Liver (tissue), 8 donors: ENCODE measurements at regions not wholly inside any gene's neighbourhood (a gene's known extent, or its start where the extent isn't known, plus 50 kb on each side); places are given as distances from the start of the nearest gene placed in this dataset.

ENCODE experiments used
- DNase-seq: peaks from one replicate; pipeline ENCODE4 v3.0.0-alpha.2; 2017; ENCODE audit warnings: low spot score
- H3K27ac ChIP-seq, 2 donors: one replicate each; pipeline ENCODE4 v1.7.0; 2013; ENCODE audit warnings: inconsistent platforms in 2 of 2, low read length in 2 of 2, control low read depth in 1 of 2, low read depth in 1 of 2, mild to moderate bottlenecking in 1 of 2
- H3K27me3 ChIP-seq, 4 donors: one replicate each; pipeline versions ENCODE4 v1.6.1 to v1.7.0; 2013; ENCODE audit warnings: low read length in 3 of 4, inconsistent platforms in 1 of 4, mild to moderate bottlenecking in 1 of 4, moderate library complexity in 1 of 4; ENCODE audit not compliant: control insufficient read depth in 4 of 4, insufficient read depth in 4 of 4
- H3K36me3 ChIP-seq, 4 donors: one replicate each; pipeline versions ENCODE4 v1.6.1 to v1.7.0; 2013; ENCODE audit warnings: low read length in 3 of 4, mild to moderate bottlenecking in 3 of 4, low read depth in 1 of 4, moderate library complexity in 1 of 4; ENCODE audit not compliant: control insufficient read depth in 4 of 4, insufficient read depth in 3 of 4
- H3K4me1 ChIP-seq, 4 donors: one replicate each; pipeline versions ENCODE4 v1.6.1 to v1.7.0; 2013; ENCODE audit warnings: low read length in 3 of 4, mild to moderate bottlenecking in 3 of 4, moderate library complexity in 1 of 4; ENCODE audit not compliant: control insufficient read depth in 4 of 4, insufficient read depth in 4 of 4
- H3K4me3 ChIP-seq, 3 donors: one replicate each; pipeline versions ENCODE4 v1.6.1 to v1.7.0; 2013; ENCODE audit warnings: low read length in 3 of 3, control low read depth in 1 of 3, low read depth in 1 of 3, mild to moderate bottlenecking in 1 of 3
- H3K9ac ChIP-seq, 2 donors: one replicate each; pipeline ENCODE4 v1.7.0; 2013; ENCODE audit warnings: low read length in 2 of 2, mild to moderate bottlenecking in 2 of 2, moderate library complexity in 2 of 2, control low read depth in 1 of 2, low read depth in 1 of 2
- H3K9me3 ChIP-seq, 4 donors: one replicate each; pipeline versions ENCODE4 v1.6.1 to v1.7.0; 2013; ENCODE audit warnings: low read length in 3 of 4; ENCODE audit not compliant: control insufficient read depth in 4 of 4
- EGR1 ChIP-seq, 2 donors: IDR thresholded peaks; 2 replicates each; pipeline ENCODE4 v1.6.1; 2016 to 2018; ENCODE audit warnings: antibody characterized with exemption in 2 of 2, low read depth in 2 of 2
- FOXA1 ChIP-seq: IDR thresholded peaks from 2 replicates; pipeline ENCODE4 v1.6.1; 2016; ENCODE audit warnings: antibody characterized with exemption
- FOXA2 ChIP-seq: IDR thresholded peaks from 2 replicates; pipeline ENCODE4 v1.6.1; 2016; ENCODE audit warnings: antibody characterized with exemption
- GABPA ChIP-seq, 2 donors: IDR thresholded peaks in 1 of 2; conservative IDR thresholded peaks in 1 of 2; 2 replicates each; pipeline ENCODE4 v1.6.1; 2016; ENCODE audit warnings: antibody characterized with exemption in 2 of 2, mild to moderate bottlenecking in 1 of 2, moderate library complexity in 1 of 2
- HNF4A ChIP-seq, 2 donors: conservative IDR thresholded peaks; 2 replicates each; pipeline ENCODE4 v1.6.1; 2016; ENCODE audit warnings: antibody characterized with exemption in 2 of 2, mild to moderate bottlenecking in 2 of 2
- HNF4G ChIP-seq: IDR thresholded peaks from 2 replicates; pipeline ENCODE4 v1.6.1; 2016; ENCODE audit warnings: antibody characterized with exemption
- JUND ChIP-seq, 2 donors: IDR thresholded peaks; 2 replicates each; pipeline ENCODE4 v1.6.1; 2016; ENCODE audit warnings: antibody characterized with exemption in 2 of 2
- RAD21 ChIP-seq, 2 donors: IDR thresholded peaks; 2 replicates each; pipeline ENCODE4 v1.6.1; 2016; ENCODE audit warnings: antibody characterized with exemption in 2 of 2, mild to moderate bottlenecking in 2 of 2
- RXRA ChIP-seq, 2 donors: IDR thresholded peaks; 2 replicates each; pipeline ENCODE4 v1.6.1; 2017 to 2018; ENCODE audit warnings: antibody characterized with exemption in 2 of 2, mild to moderate bottlenecking in 1 of 2
- SP1 ChIP-seq: IDR thresholded peaks from 2 replicates; pipeline ENCODE4 v1.6.1; 2018; ENCODE audit warnings: antibody characterized with exemption, mild to moderate bottlenecking
- TAF1 ChIP-seq: conservative IDR thresholded peaks from 2 replicates; pipeline ENCODE4 v1.6.1; 2016; ENCODE audit warnings: antibody characterized with exemption, mild to moderate bottlenecking
- YY1 ChIP-seq: IDR thresholded peaks from 2 replicates; pipeline ENCODE4 v1.6.1; 2016; ENCODE audit warnings: antibody characterized with exemption, mild to moderate bottlenecking
- ZBTB33 ChIP-seq: IDR thresholded peaks from 2 replicates; pipeline ENCODE4 v1.6.1; 2016; ENCODE audit warnings: antibody characterized with exemption
- WGBS: extraction: QIAGEN DNeasy Blood & Tissue Kit; methylation state at CpG from one replicate; pipeline ENCODE4 v1.1.7; 2013; 5-methylcytosine and 5-hydroxymethylcytosine counted together
- TF ChIP-seq, protein P1 (sequence below): IDR thresholded peaks from 2 replicates; pipeline ENCODE4 v1.6.1; 2016; ENCODE audit warnings: antibody characterized with exemption
- TF ChIP-seq, protein P2 (sequence below): fragments of 150-350 bp; IDR thresholded peaks from 2 replicates; pipeline ENCODE4 v1.5.1; 2017; ENCODE audit warnings: improper control_type of control experiment, low read depth, low read length; ENCODE audit not compliant: missing input control
- donor health status: healthy.
- donor health status: healthy.
- donor health status: healthy.
- donor health status: healthy.
- donor health status: healthy.

- H3K9ac ChIP-seq = no peak overlapping the region
- H3K4me3 ChIP-seq = no peak overlapping the region
- DNase-seq = no peak
- TF ChIP-seq, protein P1, sequence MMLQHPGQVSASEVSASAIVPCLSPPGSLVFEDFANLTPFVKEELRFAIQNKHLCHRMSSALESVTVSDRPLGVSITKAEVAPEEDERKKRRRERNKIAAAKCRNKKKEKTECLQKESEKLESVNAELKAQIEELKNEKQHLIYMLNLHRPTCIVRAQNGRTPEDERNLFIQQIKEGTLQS = no peak
- no peak for TF ChIP-seq HNF4A (conservative IDR thresholded peaks at IDR 0.05)
- TF ChIP-seq FOXA1 = no peak
- no peak for TF ChIP-seq HNF4G
- TF ChIP-seq, protein P2, sequence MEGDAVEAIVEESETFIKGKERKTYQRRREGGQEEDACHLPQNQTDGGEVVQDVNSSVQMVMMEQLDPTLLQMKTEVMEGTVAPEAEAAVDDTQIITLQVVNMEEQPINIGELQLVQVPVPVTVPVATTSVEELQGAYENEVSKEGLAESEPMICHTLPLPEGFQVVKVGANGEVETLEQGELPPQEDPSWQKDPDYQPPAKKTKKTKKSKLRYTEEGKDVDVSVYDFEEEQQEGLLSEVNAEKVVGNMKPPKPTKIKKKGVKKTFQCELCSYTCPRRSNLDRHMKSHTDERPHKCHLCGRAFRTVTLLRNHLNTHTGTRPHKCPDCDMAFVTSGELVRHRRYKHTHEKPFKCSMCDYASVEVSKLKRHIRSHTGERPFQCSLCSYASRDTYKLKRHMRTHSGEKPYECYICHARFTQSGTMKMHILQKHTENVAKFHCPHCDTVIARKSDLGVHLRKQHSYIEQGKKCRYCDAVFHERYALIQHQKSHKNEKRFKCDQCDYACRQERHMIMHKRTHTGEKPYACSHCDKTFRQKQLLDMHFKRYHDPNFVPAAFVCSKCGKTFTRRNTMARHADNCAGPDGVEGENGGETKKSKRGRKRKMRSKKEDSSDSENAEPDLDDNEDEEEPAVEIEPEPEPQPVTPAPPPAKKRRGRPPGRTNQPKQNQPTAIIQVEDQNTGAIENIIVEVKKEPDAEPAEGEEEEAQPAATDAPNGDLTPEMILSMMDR = no peak
- TF ChIP-seq SP1 = no peak
- TF ChIP-seq RXRA (IDR thresholded peaks at IDR 0.05) = no peak
- H3K27me3 ChIP-seq = no peaks in the 10 kb centered on the region
- no peaks in the 10 kb centered on the region for H3K4me1 ChIP-seq
- no peak overlapping the region for H3K27ac ChIP-seq
- H3K36me3 ChIP-seq = no peaks in the 10 kb centered on the region
- 42% methylated on average over 2 of the region's 2 CpGs for WGBS
- H3K9me3 ChIP-seq = no peaks in the 10 kb centered on the region
These were observed 120.3 kb downstream of the LCA5 start for GRCh38 chr6:79416931-79417330.

DNA sequence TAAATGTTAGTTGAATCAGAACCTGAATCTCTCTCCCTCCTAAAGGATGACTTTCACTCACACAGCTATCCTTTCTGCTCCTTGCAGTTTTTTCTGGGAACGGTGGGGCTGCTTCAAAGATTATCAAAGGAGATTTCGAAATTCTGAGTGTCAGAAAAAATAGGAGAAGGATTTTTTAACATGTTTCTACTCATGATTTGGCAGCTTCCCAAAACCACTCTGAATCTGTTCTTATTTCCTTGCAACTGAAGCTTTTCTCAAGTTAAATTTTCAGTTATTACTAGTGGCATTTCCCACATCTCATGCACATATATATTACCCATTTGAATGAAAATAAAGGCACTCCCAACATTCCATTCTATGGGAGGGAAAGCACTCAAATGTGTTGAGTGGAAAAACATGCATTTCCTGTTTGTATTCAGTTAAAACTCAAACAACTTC, 123.6 kb downstream of the LCA5 start:
- H3K9ac ChIP-seq = no peak overlapping the region
- H3K4me3 ChIP-seq = no peak overlapping the region
- no peaks in the 10 kb centered on the region for H3K4me1 ChIP-seq
- no peaks in the 10 kb centered on the region for H3K36me3 ChIP-seq
- no peaks in the 10 kb centered on the region for H3K9me3 ChIP-seq
- no peak for TF ChIP-seq YY1
- TF ChIP-seq, protein P2 = no peak
- no peak for TF ChIP-seq RXRA (IDR thresholded peaks at IDR 0.05)
- no peak for TF ChIP-seq EGR1 (IDR thresholded peaks at IDR 0.05; ENCODE audit: low read depth in 2 of 2)
- TF ChIP-seq HNF4G = no peak
- no peak for TF ChIP-seq TAF1
- TF ChIP-seq FOXA1 = no peak
- no peak for TF ChIP-seq ZBTB33
- TF ChIP-seq GABPA (IDR thresholded peaks at IDR 0.05 in 1 of 2, conservative IDR thresholded peaks at IDR 0.05 in 1 of 2) = no peak
- no peak for TF ChIP-seq SP1
- TF ChIP-seq RAD21 (IDR thresholded peaks at IDR 0.05) = no peak
- TF ChIP-seq HNF4A (conservative IDR thresholded peaks at IDR 0.05) = no peak
- no peak for TF ChIP-seq FOXA2
- TF ChIP-seq, protein P1 = no peak
- no peak for TF ChIP-seq JUND (IDR thresholded peaks at IDR 0.05)
- DNase-seq = no peak
- no peak overlapping the region for H3K27ac ChIP-seq
- no peaks in the 10 kb centered on the region for H3K27me3 ChIP-seq
- WGBS = 54% methylated on average over 2 of the region's 2 CpGs
